ENCODE measurements at regions not wholly inside any gene's neighbourhood (a gene's known extent, or its start where the extent isn't known, plus 50 kb on each side); places are given as distances from the start of the nearest gene placed in this dataset.

GRCh38 chr6:144744720-144745119, 459.6 kb downstream of the UTRN start:
- H3K36me3 ChIP-seq (ENCODE audit: control insufficient read depth, insufficient read depth, low read length), result no peaks in the 10 kb centered on the region
- H3K27me3 ChIP-seq (ENCODE audit: control insufficient read depth, insufficient read depth, low read length), result no peaks in the 10 kb centered on the region
- H3K9ac ChIP-seq (ENCODE audit: low read length), result no peak overlapping the region
- no peak overlapping the region for H3K4me3 ChIP-seq (ENCODE audit: low read length)
- H3K9me3 ChIP-seq (ENCODE audit: control insufficient read depth, low read length), result no peaks in the 10 kb centered on the region
- H3K4me1 ChIP-seq (ENCODE audit: control insufficient read depth, insufficient read depth, low read length), result no peaks in the 10 kb centered on the region

GRCh38 chr6:144745439-144745838, 460.3 kb downstream of the UTRN start:
- H3K4me1 ChIP-seq (ENCODE audit: control insufficient read depth, insufficient read depth, low read length), result no peaks in the 10 kb centered on the region
- H3K4me3 ChIP-seq (ENCODE audit: low read length), result no peak overlapping the region
- H3K9ac ChIP-seq (ENCODE audit: low read length), result no peak overlapping the region
- H3K9me3 ChIP-seq (ENCODE audit: control insufficient read depth, low read length), result no peaks in the 10 kb centered on the region
- H3K27me3 ChIP-seq (ENCODE audit: control insufficient read depth, insufficient read depth, low read length), result no peaks in the 10 kb centered on the region
- H3K36me3 ChIP-seq (ENCODE audit: control insufficient read depth, insufficient read depth, low read length), result no peaks in the 10 kb centered on the region

- no peaks in the 10 kb centered on the region for H3K27me3 ChIP-seq (ENCODE audit: control insufficient read depth, insufficient read depth, low read length)
- no peaks in the 10 kb centered on the region for H3K4me1 ChIP-seq (ENCODE audit: control insufficient read depth, insufficient read depth, low read length)
- H3K36me3 ChIP-seq (ENCODE audit: control insufficient read depth, insufficient read depth, low read length), result no peaks in the 10 kb centered on the region
- H3K4me3 ChIP-seq (ENCODE audit: low read length), result no peak overlapping the region
- H3K9ac ChIP-seq (ENCODE audit: low read length), result no peak overlapping the region
- no peaks in the 10 kb centered on the region for H3K9me3 ChIP-seq (ENCODE audit: control insufficient read depth, low read length)
Observed at GRCh38 chr6:144746902-144747469, 461.9 kb downstream of the UTRN start.

GRCh38 chr6:144749263-144749662, 464.1 kb downstream of the UTRN start:
- Histone ChIP-seq H3K4me3 (ENCODE audit: low read length) (no peak overlapping the region), H3K36me3 (ENCODE audit: control insufficient read depth, insufficient read depth, low read length) (no peaks in the 10 kb centered on the region), H3K9me3 (ENCODE audit: control insufficient read depth, low read length) (no peaks in the 10 kb centered on the region), H3K4me1 (ENCODE audit: control insufficient read depth, insufficient read depth, low read length) (no peaks in the 10 kb centered on the region), H3K9ac (ENCODE audit: low read length) (no peak overlapping the region), H3K27me3 (ENCODE audit: control insufficient read depth, insufficient read depth, low read length) (no peaks in the 10 kb centered on the region)

GRCh38 chr6:144753023-144753705, 468.0 kb downstream of the UTRN start:
- H3K36me3 ChIP-seq (ENCODE audit: control insufficient read depth, insufficient read depth, low read length), result no peaks in the 10 kb centered on the region
- no peaks in the 10 kb centered on the region for H3K9me3 ChIP-seq (ENCODE audit: control insufficient read depth, low read length)
- H3K9ac ChIP-seq (ENCODE audit: low read length), result no peak overlapping the region
- H3K27me3 ChIP-seq (ENCODE audit: control insufficient read depth, insufficient read depth, low read length), result no peaks in the 10 kb centered on the region
- H3K4me3 ChIP-seq (ENCODE audit: low read length), result no peak overlapping the region
- no peaks in the 10 kb centered on the region for H3K4me1 ChIP-seq (ENCODE audit: control insufficient read depth, insufficient read depth, low read length)

GRCh38 chr6:144756469-144756868, 471.3 kb downstream of the UTRN start:
- Histone ChIP-seq H3K4me1 (ENCODE audit: control insufficient read depth, insufficient read depth, low read length) (no peaks in the 10 kb centered on the region), H3K27me3 (ENCODE audit: control insufficient read depth, insufficient read depth, low read length) (no peaks in the 10 kb centered on the region), H3K36me3 (ENCODE audit: control insufficient read depth, insufficient read depth, low read length) (no peaks in the 10 kb centered on the region), H3K9ac (ENCODE audit: low read length) (no peak overlapping the region), H3K9me3 (ENCODE audit: control insufficient read depth, low read length) (no peaks in the 10 kb centered on the region), H3K4me3 (ENCODE audit: low read length) (no peak overlapping the region)

- Histone ChIP-seq H3K9ac (ENCODE audit: low read length) (no peak overlapping the region), H3K4me1 (ENCODE audit: control insufficient read depth, insufficient read depth, low read length) (no peaks in the 10 kb centered on the region), H3K36me3 (ENCODE audit: control insufficient read depth, insufficient read depth, low read length) (no peaks in the 10 kb centered on the region), H3K9me3 (ENCODE audit: control insufficient read depth, low read length) (no peaks in the 10 kb centered on the region), H3K4me3 (ENCODE audit: low read length) (no peak overlapping the region), H3K27me3 (ENCODE audit: control insufficient read depth, insufficient read depth, low read length) (no peaks in the 10 kb centered on the region)
Observed at GRCh38 chr6:144757299-144757698, 472.2 kb downstream of the UTRN start.

- no peak overlapping the region for H3K9ac ChIP-seq (ENCODE audit: low read length)
- no peaks in the 10 kb centered on the region for H3K36me3 ChIP-seq (ENCODE audit: control insufficient read depth, insufficient read depth, low read length)
- no peak overlapping the region for H3K4me3 ChIP-seq (ENCODE audit: low read length)
- no peaks in the 10 kb centered on the region for H3K27me3 ChIP-seq (ENCODE audit: control insufficient read depth, insufficient read depth, low read length)
- H3K9me3 ChIP-seq (ENCODE audit: control insufficient read depth, low read length), result no peaks in the 10 kb centered on the region
- no peaks in the 10 kb centered on the region for H3K4me1 ChIP-seq (ENCODE audit: control insufficient read depth, insufficient read depth, low read length)
Observed at GRCh38 chr6:144757730-144758129, 472.6 kb downstream of the UTRN start.

- no peaks in the 10 kb centered on the region for H3K36me3 ChIP-seq (ENCODE audit: control insufficient read depth, insufficient read depth, low read length)
- no peak overlapping the region for H3K4me3 ChIP-seq (ENCODE audit: low read length)
- no peaks in the 10 kb centered on the region for H3K9me3 ChIP-seq (ENCODE audit: control insufficient read depth, low read length)
Observed at GRCh38 chr6:144758602-144759001, 473.5 kb downstream of the UTRN start.

GRCh38 chr6:144762469-144762868, 477.3 kb downstream of the UTRN start:
- no peak overlapping the region for H3K9ac ChIP-seq (ENCODE audit: low read length)
- H3K27me3 ChIP-seq (ENCODE audit: control insufficient read depth, insufficient read depth, low read length), result no peaks in the 10 kb centered on the region
- H3K9me3 ChIP-seq (ENCODE audit: control insufficient read depth, low read length), result no peaks in the 10 kb centered on the region
- H3K4me3 ChIP-seq (ENCODE audit: low read length), result no peak overlapping the region
- no peaks in the 10 kb centered on the region for H3K36me3 ChIP-seq (ENCODE audit: control insufficient read depth, insufficient read depth, low read length)
- no peaks in the 10 kb centered on the region for H3K4me1 ChIP-seq (ENCODE audit: control insufficient read depth, insufficient read depth, low read length)

More at GRCh38 chr6:144758602-144759001, 473.5 kb downstream of the UTRN start:
- no peaks in the 10 kb centered on the region for H3K4me1 ChIP-seq (ENCODE audit: control insufficient read depth, insufficient read depth, low read length)
- no peaks in the 10 kb centered on the region for H3K27me3 ChIP-seq (ENCODE audit: control insufficient read depth, insufficient read depth, low read length)
- no peak overlapping the region for H3K9ac ChIP-seq (ENCODE audit: low read length)

- Histone ChIP-seq H3K36me3 (ENCODE audit: control insufficient read depth, insufficient read depth, low read length) (no peaks in the 10 kb centered on the region), H3K4me1 (ENCODE audit: control insufficient read depth, insufficient read depth, low read length) (no peaks in the 10 kb centered on the region), H3K4me3 (ENCODE audit: low read length) (no peak overlapping the region), H3K27me3 (ENCODE audit: control insufficient read depth, insufficient read depth, low read length) (no peaks in the 10 kb centered on the region), H3K9me3 (ENCODE audit: control insufficient read depth, low read length) (no peaks in the 10 kb centered on the region), H3K9ac (ENCODE audit: low read length) (no peak overlapping the region)
Observed at GRCh38 chr6:144767051-144767450, 481.9 kb downstream of the UTRN start.

- Histone ChIP-seq H3K4me1 (ENCODE audit: control insufficient read depth, insufficient read depth, low read length) (no peaks in the 10 kb centered on the region), H3K9ac (ENCODE audit: low read length) (no peak overlapping the region), H3K9me3 (ENCODE audit: control insufficient read depth, low read length) (no peaks in the 10 kb centered on the region), H3K27me3 (ENCODE audit: control insufficient read depth, insufficient read depth, low read length) (no peaks in the 10 kb centered on the region), H3K4me3 (ENCODE audit: low read length) (no peak overlapping the region), H3K36me3 (ENCODE audit: control insufficient read depth, insufficient read depth, low read length) (no peaks in the 10 kb centered on the region)
Observed at GRCh38 chr6:144768551-144769075, 483.5 kb downstream of the UTRN start.

All from mucosa of stomach (tissue), 1 donor.